Dedifferentiated amniotic fluid mesenchymal stem cell (primary cell): ENCODE measurements at regions not wholly inside any gene's neighbourhood (a gene's known extent, or its start where the extent isn't known, plus 50 kb on each side); places are given as distances from the start of the nearest gene placed in this dataset.

Experiments
- DNase-seq: peaks from one replicate; pipeline ENCODE4 v3.0.0-alpha.2; 2016; ENCODE audit errors: extremely low spot score

- DNase-seq: no peak
Observed at GRCh38 chr13:24008679-24009078, 111.4 kb upstream of the C1QTNF9B start.

- no peak for DNase-seq
Observed at GRCh38 chr13:24011266-24011665, 114.0 kb upstream of the C1QTNF9B start.

- DNase-seq: no peak
Observed at GRCh38 chr13:24012648-24013047, 115.3 kb upstream of the C1QTNF9B start.

- no peak for DNase-seq
Observed at GRCh38 chr13:24013189-24013588, 115.9 kb upstream of the C1QTNF9B start.

GRCh38 chr13:24016046-24016445 lies 118.7 kb upstream of the C1QTNF9B start:
- DNase-seq: no peak

GRCh38 chr13:24022568-24022967 lies 125.3 kb upstream of the C1QTNF9B start:
- no peak for DNase-seq

GRCh38 chr13:24023073-24023472 lies 125.8 kb upstream of the C1QTNF9B start:
- DNase-seq: no peak

GRCh38 chr13:24027494-24027893 lies 130.2 kb upstream of the C1QTNF9B start:
- no peak for DNase-seq

GRCh38 chr13:24032252-24032651 lies 128.3 kb upstream of the SPATA13 start:
- peak; percentile 74 for DNase-seq

GRCh38 chr13:24032674-24033073 lies 127.8 kb upstream of the SPATA13 start:
- DNase-seq: no peak

- DNase-seq: peak; percentile 75
Observed at GRCh38 chr13:24033527-24034302, 126.8 kb upstream of the SPATA13 start.

GRCh38 chr13:24035411-24035810 lies 125.1 kb upstream of the SPATA13 start:
- no peak for DNase-seq

- peak; percentile 36 for DNase-seq
Observed at GRCh38 chr13:24036115-24036514, 124.4 kb upstream of the SPATA13 start.

GRCh38 chr13:24038405-24038804 lies 122.1 kb upstream of the SPATA13 start:
- no peak for DNase-seq

GRCh38 chr13:24038841-24039330 lies 121.6 kb upstream of the SPATA13 start:
- no peak for DNase-seq

- DNase-seq: no peak
Observed at GRCh38 chr13:24039621-24040475, 120.7 kb upstream of the SPATA13 start.

- no peak for DNase-seq
Observed at GRCh38 chr13:24040835-24041234, 119.7 kb upstream of the SPATA13 start.

GRCh38 chr13:24041651-24042225 lies 118.8 kb upstream of the SPATA13 start:
- no peak for DNase-seq

GRCh38 chr13:24042710-24043440 lies 117.6 kb upstream of the SPATA13 start:
- DNase-seq: no peak

- no peak for DNase-seq
Observed at GRCh38 chr13:24043590-24044350, 116.8 kb upstream of the SPATA13 start.

GRCh38 chr13:24045597-24045996 lies 114.9 kb upstream of the SPATA13 start:
- DNase-seq: no peak
